Right atrium auricular region (tissue), 2 donors: ENCODE measurements at regions not wholly inside any gene's neighbourhood (a gene's known extent, or its start where the extent isn't known, plus 50 kb on each side); places are given as distances from the start of the nearest gene placed in this dataset.

Source experiments
- DNase-seq: peaks from one replicate; pipeline ENCODE4 v3.0.0-alpha.2; 2019; ENCODE audit warnings: low spot score
- H3K27ac ChIP-seq, 2 donors: fragments of 200-600 bp; sonication (generic); 1 replicate in 1 of 2; 2 replicates in 1 of 2; pipeline ENCODE4 v1.5.1; 2016 to 2019
- H3K27me3 ChIP-seq, 2 donors: fragments of 200-600 bp; sonication (generic); one replicate each; pipeline versions ENCODE4 v1.5.1 to v1.6.0; 2017 to 2019
- H3K36me3 ChIP-seq: fragments of 200-600 bp; sonication (generic); one replicate; pipeline ENCODE4 v1.5.1; 2016
- H3K4me1 ChIP-seq, 2 donors: fragments of 200-600 bp; sonication (generic); one replicate each; pipeline versions ENCODE4 v1.5.1 to v1.6.0; 2017 to 2019
- H3K4me3 ChIP-seq, 2 donors: fragments of 200-600 bp; sonication (generic); 1 replicate in 1 of 2; 2 replicates in 1 of 2; pipeline ENCODE4 v1.5.1; 2017 to 2019; ENCODE audit warnings: mild to moderate bottlenecking in 1 of 2, moderate library complexity in 1 of 2
- H3K9me3 ChIP-seq, 2 donors: fragments of 200-600 bp; sonication (generic); one replicate each; pipeline ENCODE4 v1.5.1; 2019
- TF ChIP-seq, protein P1 (sequence below), 2 donors: fragments of 200-600 bp; sonication (generic); IDR thresholded peaks; one replicate each; pipeline ENCODE4 v1.5.1; 2019; ENCODE audit warnings: antibody characterized with exemption in 2 of 2

- Histone ChIP-seq H3K27me3 (no peaks in the 10 kb centered on the region), H3K9me3 (no peaks in the 10 kb centered on the region), H3K4me1 (no peaks in the 10 kb centered on the region), H3K36me3 (no peaks in the 10 kb centered on the region), H3K27ac (no peak overlapping the region), H3K4me3 (no peak overlapping the region)
- no peak for DNase-seq
- TF ChIP-seq, protein P1, sequence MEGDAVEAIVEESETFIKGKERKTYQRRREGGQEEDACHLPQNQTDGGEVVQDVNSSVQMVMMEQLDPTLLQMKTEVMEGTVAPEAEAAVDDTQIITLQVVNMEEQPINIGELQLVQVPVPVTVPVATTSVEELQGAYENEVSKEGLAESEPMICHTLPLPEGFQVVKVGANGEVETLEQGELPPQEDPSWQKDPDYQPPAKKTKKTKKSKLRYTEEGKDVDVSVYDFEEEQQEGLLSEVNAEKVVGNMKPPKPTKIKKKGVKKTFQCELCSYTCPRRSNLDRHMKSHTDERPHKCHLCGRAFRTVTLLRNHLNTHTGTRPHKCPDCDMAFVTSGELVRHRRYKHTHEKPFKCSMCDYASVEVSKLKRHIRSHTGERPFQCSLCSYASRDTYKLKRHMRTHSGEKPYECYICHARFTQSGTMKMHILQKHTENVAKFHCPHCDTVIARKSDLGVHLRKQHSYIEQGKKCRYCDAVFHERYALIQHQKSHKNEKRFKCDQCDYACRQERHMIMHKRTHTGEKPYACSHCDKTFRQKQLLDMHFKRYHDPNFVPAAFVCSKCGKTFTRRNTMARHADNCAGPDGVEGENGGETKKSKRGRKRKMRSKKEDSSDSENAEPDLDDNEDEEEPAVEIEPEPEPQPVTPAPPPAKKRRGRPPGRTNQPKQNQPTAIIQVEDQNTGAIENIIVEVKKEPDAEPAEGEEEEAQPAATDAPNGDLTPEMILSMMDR (IDR thresholded peaks at IDR 0.05), result no peak
These were observed 93.8 kb upstream of the GRIK3 start for GRCh38 chr1:37128091-37128490.

DNA sequence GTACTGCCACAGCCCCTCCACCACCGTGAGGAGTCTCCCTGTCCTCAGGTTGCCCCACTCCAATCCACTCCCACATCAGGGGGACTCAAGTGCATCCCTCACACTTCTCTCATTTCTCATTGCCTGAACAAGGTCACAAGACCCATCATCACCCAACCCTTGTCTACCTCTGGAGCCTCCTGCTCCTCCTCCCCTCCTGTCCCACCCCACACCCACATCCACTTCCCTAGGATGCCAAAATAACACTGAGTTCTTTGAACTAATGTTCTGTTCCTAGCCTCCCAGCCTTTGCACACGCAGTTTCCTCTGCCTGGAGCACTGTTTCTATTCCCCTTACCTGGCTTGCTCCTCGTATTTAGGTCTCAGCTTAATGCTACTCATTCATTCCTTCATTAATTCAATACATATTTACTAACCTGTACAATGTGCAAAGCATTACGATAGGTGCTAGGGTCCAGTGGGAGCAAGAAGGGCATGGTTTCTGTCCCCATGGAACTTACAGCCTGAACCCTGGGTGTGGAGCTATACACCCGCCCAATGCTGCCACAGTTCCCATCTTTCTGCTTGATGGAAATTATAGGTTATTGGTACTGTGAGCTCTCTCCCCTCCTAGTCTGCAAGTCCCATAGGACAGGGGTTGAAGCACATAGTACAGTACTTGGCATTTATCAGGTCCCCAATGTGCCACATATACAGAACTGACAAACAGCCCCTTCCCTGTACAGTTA is 96.1 kb upstream of the GRIK3 start:
- no peaks in the 10 kb centered on the region for H3K9me3 ChIP-seq
- no peaks in the 10 kb centered on the region for H3K27me3 ChIP-seq
- H3K36me3 ChIP-seq, result no peaks in the 10 kb centered on the region
- no peak overlapping the region for H3K4me3 ChIP-seq
- no peak overlapping the region for H3K27ac ChIP-seq
- H3K4me1 ChIP-seq, result no peaks in the 10 kb centered on the region
- DNase-seq, result no peak
- TF ChIP-seq, protein P1 (IDR thresholded peaks at IDR 0.05), result no peak

DNA sequence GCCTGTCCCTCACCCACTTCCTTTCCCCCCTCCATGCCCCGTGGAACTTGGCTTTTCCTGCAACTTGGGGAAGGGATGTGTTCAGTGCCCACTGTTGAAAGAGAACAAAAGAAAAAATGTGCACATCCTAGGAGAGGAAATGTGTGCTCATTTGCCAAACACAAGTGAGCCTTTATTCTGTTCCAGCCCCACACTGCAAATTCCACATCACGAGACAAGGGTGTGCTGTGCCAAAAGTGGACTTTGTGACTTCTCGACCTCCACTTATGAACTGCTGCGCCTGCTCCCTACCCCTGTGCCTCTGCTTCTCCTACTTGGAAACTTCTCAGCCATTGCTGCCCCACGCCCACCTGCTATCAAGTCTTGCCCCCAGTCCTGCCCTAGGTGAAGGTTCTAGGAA is 97.0 kb upstream of the GRIK3 start:
- Histone ChIP-seq H3K9me3 (no peaks in the 10 kb centered on the region), H3K4me1 (no peaks in the 10 kb centered on the region), H3K4me3 (no peak overlapping the region), H3K27ac (no peak overlapping the region), H3K27me3 (no peaks in the 10 kb centered on the region), H3K36me3 (no peaks in the 10 kb centered on the region)
- TF ChIP-seq, protein P1 (IDR thresholded peaks at IDR 0.05), result no peak
- DNase-seq, result no peak

- TF ChIP-seq, protein P1 (IDR thresholded peaks at IDR 0.05), result no peak
- Histone ChIP-seq H3K27me3 (no peaks in the 10 kb centered on the region), H3K4me1 (no peaks in the 10 kb centered on the region), H3K9me3 (no peaks in the 10 kb centered on the region), H3K4me3 (no peak overlapping the region), H3K36me3 (no peaks in the 10 kb centered on the region), H3K27ac (no peak overlapping the region)
- no peak for DNase-seq
These were observed 99.2 kb upstream of the GRIK3 start for GRCh38 chr1:37133276-37134145.

DNA sequence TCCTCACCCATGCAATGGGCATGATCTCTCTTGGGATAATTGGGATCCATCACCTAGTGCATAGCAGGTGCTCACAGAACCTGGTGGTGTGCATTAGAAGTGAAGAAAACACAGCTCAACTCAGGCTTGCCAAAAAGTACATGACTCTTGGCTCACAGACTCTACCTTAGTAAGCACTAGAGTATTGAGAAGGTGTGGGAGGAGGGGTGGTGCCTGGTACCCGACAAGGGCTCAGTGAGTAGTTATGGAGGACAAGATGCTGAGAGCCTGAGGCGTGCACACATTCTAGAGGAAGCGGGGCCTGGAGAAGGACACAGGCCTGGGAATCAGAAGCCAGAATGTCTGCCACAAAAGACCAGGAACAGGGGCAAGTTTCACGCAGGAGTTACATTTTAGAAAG is 100.3 kb upstream of the GRIK3 start:
- Histone ChIP-seq H3K9me3 (no peaks in the 10 kb centered on the region), H3K27me3 (no peaks in the 10 kb centered on the region), H3K27ac (no peak overlapping the region), H3K4me1 (no peaks in the 10 kb centered on the region), H3K4me3 (no peak overlapping the region), H3K36me3 (no peaks in the 10 kb centered on the region)
- no peak for DNase-seq
- TF ChIP-seq, protein P1 (IDR thresholded peaks at IDR 0.05), result no peak
